Thyroid gland (tissue), 4 donors: ENCODE measurements at regions not wholly inside any gene's neighbourhood (a gene's known extent, or its start where the extent isn't known, plus 50 kb on each side); places are given as distances from the start of the nearest gene placed in this dataset.
"Not testable (repeated sequence)": the region's sequence is repeated elsewhere in the genome, so short reads cannot be mapped to it uniquely, and the experiment has no call there.

Experiments used
- DNase-seq, 2 donors: peaks; one replicate each; pipeline ENCODE4 v3.0.0-alpha.2; 2019
- H3K27ac ChIP-seq, 3 donors: fragments of 200-600 bp; sonication (generic); 1 replicate in 2 of 3; 2 replicates in 1 of 3; pipeline ENCODE4 v1.5.1; 2016 to 2019; ENCODE audit warnings: mild to moderate bottlenecking in 1 of 3, moderate library complexity in 1 of 3
- H3K27me3 ChIP-seq: fragments of 200-600 bp; sonication (generic); one replicate; pipeline ENCODE4 v1.5.1; 2019
- H3K36me3 ChIP-seq, 2 donors: fragments of 200-600 bp; sonication (generic); one replicate each; pipeline ENCODE4 v1.5.1; 2016 to 2019
- H3K4me1 ChIP-seq, 2 donors: fragments of 200-600 bp; sonication (generic); one replicate each; pipeline ENCODE4 v1.5.1; 2017 to 2019
- H3K4me3 ChIP-seq, 3 donors: fragments of 200-600 bp; sonication (generic); replicated peaks in 1 of 3; 1 replicate in 2 of 3; 2 replicates in 1 of 3; pipeline ENCODE4 v1.5.1; 2016; ENCODE audit warnings: mild to moderate bottlenecking in 1 of 3
- H3K9me3 ChIP-seq: fragments of 200-600 bp; sonication (generic); one replicate; pipeline ENCODE4 v1.5.1; 2017
- CTCF ChIP-seq, 6 experiments: fragments of 200-600 bp in 3 of 6; fragments of 450-650 bp in 3 of 6; sonication (generic) in 3 of 6; IDR thresholded peaks; one replicate each; pipeline ENCODE4 v1.5.1; 2016 to 2019; ENCODE audit warnings: antibody characterized with exemption in 6 of 6, mild to moderate bottlenecking in 2 of 6, inconsistent platforms in 1 of 6, moderate library complexity in 1 of 6
- POLR2A ChIP-seq, 2 donors: fragments of 450-650 bp; IDR thresholded peaks; one replicate each; pipeline ENCODE4 v1.6.1; 2017; ENCODE audit warnings: antibody characterized with exemption in 2 of 2, mild to moderate bottlenecking in 2 of 2, moderate library complexity in 1 of 2
- WGBS, 2 donors: methylation state at CpG; one replicate each; pipeline ENCODE4 v1.1.5; 2017; 5-methylcytosine and 5-hydroxymethylcytosine counted together
- intact Hi-C: fragments of 100-400 bp; cut with DNase I; formaldehyde crosslinking; loops from one replicate; pipeline ENCODE4 v1.15.1; 2023

GRCh38 chr12:46515829-46516228 is 143.3 kb upstream of the SLC38A2 start:
- 80 to 91% methylated on average over 1 of the region's 1 CpG for WGBS, 2 donors
- intact Hi-C loops = no loop called here
- H3K4me1 ChIP-seq = peaks cover 0 to 15% of the 10 kb centered on the region in 2 donors

GRCh38 chr12:46514886-46515285 is 142.3 kb upstream of the SLC38A2 start:
- no peak overlapping the region for H3K27ac ChIP-seq
- peaks cover 0 to 15% of the 10 kb centered on the region in 2 donors for H3K4me1 ChIP-seq
- H3K27me3 ChIP-seq = no peaks in the 10 kb centered on the region
- H3K36me3 ChIP-seq = no peaks in the 10 kb centered on the region
- no peak for DNase-seq
- H3K4me3 ChIP-seq = no peak overlapping the region
- 93% methylated on average over 2 of the region's 2 CpGs for WGBS, 2 donors
- no peaks in the 10 kb centered on the region for H3K9me3 ChIP-seq
- intact Hi-C loops = no loop called here
- TF ChIP-seq POLR2A (IDR thresholded peaks at IDR 0.05) (no peak), CTCF (IDR thresholded peaks at IDR 0.05) (no peak)

More at GRCh38 chr12:46515829-46516228, 143.3 kb upstream of the SLC38A2 start:
- Histone ChIP-seq H3K27ac (no peak overlapping the region), H3K9me3 (no peaks in the 10 kb centered on the region), H3K4me3 (no peak overlapping the region), H3K27me3 (no peaks in the 10 kb centered on the region), H3K36me3 (no peaks in the 10 kb centered on the region)
- DNase-seq = no peak
- TF ChIP-seq CTCF (IDR thresholded peaks at IDR 0.05) (no peak), POLR2A (IDR thresholded peaks at IDR 0.05) (no peak)

GRCh38 chr12:46510257-46510656 is 137.7 kb upstream of the SLC38A2 start:
- intact Hi-C loops, H3K9me3 ChIP-seq, H3K4me3 ChIP-seq, H3K4me1 ChIP-seq, DNase-seq, H3K36me3 ChIP-seq, H3K27ac ChIP-seq, H3K27me3 ChIP-seq: not testable (repeated sequence)

GRCh38 chr12:46509135-46509534 is 136.6 kb upstream of the SLC38A2 start:
- Histone ChIP-seq H3K27ac (no peak overlapping the region), H3K4me1 (no peaks in the 10 kb centered on the region), H3K36me3 (no peaks in the 10 kb centered on the region), H3K9me3 (no peaks in the 10 kb centered on the region), H3K27me3 (no peaks in the 10 kb centered on the region), H3K4me3 (no peak overlapping the region)
- DNase-seq = no peak
- no peak for TF ChIP-seq CTCF (IDR thresholded peaks at IDR 0.05)
- TF ChIP-seq POLR2A (IDR thresholded peaks at IDR 0.05) = no peak
- intact Hi-C loops = no loop called here
- WGBS, 2 donors = 72 to 82% methylated on average over 1 of the region's 1 CpG

GRCh38 chr12:46508651-46509050 is 136.1 kb upstream of the SLC38A2 start:
- Histone ChIP-seq H3K4me1 (no peaks in the 10 kb centered on the region), H3K9me3 (no peaks in the 10 kb centered on the region), H3K4me3 (no peak overlapping the region), H3K36me3 (no peaks in the 10 kb centered on the region), H3K27me3 (no peaks in the 10 kb centered on the region), H3K27ac (no peak overlapping the region)
- no peak for DNase-seq
- no peak for TF ChIP-seq CTCF (IDR thresholded peaks at IDR 0.05)
- TF ChIP-seq POLR2A (IDR thresholded peaks at IDR 0.05) = no peak
- WGBS, 2 donors = 95 to 96% methylated on average over 6 of the region's 6 CpGs
- intact Hi-C loops = no loop called here

- no peak for DNase-seq
- intact Hi-C loops = no loop called here
- Histone ChIP-seq H3K9me3 (no peaks in the 10 kb centered on the region), H3K4me3 (no peak overlapping the region), H3K27me3 (no peaks in the 10 kb centered on the region), H3K36me3 (no peaks in the 10 kb centered on the region), H3K4me1 (no peaks in the 10 kb centered on the region), H3K27ac (no peak overlapping the region)
- TF ChIP-seq CTCF (IDR thresholded peaks at IDR 0.05) = no peak
- TF ChIP-seq POLR2A (IDR thresholded peaks at IDR 0.05) = no peak
These were observed 135.2 kb upstream of the SLC38A2 start for GRCh38 chr12:46507766-46508165.
